DND-41 (cell line): ENCODE measurements at regions not wholly inside any gene's neighbourhood (a gene's known extent, or its start where the extent isn't known, plus 50 kb on each side); places are given as distances from the start of the nearest gene placed in this dataset.

Source experiments
- EZH2 ChIP-seq: IDR thresholded peaks from 3 replicates; pipeline ENCODE4 v1.6.1; 2012; ENCODE audit warnings: borderline replicate concordance, low read depth, mild to moderate bottlenecking, moderate library complexity, low read length, inconsistent platforms; ENCODE audit not compliant: severe bottlenecking
- TF ChIP-seq, protein P1 (sequence below): IDR thresholded peaks from 2 replicates; pipeline ENCODE4 v1.5.1; 2012; ENCODE audit warnings: borderline replicate concordance, low read length, moderate library complexity, mild to moderate bottlenecking; ENCODE audit not compliant: poor library complexity, severe bottlenecking; ENCODE audit errors: extremely low read depth

DNA sequence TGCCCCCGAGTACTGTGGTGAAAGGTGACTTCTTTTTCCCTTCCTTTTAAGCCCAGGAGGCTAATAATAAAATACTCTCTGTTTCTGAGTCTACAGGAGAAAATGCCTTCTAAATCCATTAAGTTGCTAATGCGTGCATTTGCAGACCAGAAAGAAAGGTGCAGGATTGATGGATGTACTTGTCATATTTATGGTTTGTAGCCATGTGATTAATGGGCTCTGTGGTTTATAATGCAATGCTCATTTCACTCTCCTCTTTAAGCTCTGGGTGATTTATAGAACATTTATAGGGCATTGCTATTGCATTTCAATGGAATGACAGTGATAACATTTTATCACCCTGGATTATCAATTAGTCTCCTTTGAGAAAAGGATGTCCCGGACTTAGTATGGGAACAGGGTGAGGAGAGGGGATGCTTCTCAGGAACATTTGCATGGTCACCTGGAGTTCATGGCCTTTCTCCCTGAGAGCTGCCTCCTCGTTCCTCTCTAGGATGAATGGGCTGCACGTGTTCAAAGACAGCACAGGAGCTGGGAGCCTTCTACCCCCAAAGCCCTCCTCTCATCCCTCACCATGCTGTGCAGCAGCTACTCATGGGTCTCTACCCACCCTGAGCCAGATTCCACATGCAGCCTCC, 82.8 kb upstream of the HMGXB4 start:
- TF ChIP-seq, protein P1, sequence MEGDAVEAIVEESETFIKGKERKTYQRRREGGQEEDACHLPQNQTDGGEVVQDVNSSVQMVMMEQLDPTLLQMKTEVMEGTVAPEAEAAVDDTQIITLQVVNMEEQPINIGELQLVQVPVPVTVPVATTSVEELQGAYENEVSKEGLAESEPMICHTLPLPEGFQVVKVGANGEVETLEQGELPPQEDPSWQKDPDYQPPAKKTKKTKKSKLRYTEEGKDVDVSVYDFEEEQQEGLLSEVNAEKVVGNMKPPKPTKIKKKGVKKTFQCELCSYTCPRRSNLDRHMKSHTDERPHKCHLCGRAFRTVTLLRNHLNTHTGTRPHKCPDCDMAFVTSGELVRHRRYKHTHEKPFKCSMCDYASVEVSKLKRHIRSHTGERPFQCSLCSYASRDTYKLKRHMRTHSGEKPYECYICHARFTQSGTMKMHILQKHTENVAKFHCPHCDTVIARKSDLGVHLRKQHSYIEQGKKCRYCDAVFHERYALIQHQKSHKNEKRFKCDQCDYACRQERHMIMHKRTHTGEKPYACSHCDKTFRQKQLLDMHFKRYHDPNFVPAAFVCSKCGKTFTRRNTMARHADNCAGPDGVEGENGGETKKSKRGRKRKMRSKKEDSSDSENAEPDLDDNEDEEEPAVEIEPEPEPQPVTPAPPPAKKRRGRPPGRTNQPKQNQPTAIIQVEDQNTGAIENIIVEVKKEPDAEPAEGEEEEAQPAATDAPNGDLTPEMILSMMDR: no peak
- no peak for TF ChIP-seq EZH2
